Immature natural killer cell (primary cell): ENCODE measurements at regions not wholly inside any gene's neighbourhood (a gene's known extent, or its start where the extent isn't known, plus 50 kb on each side); places are given as distances from the start of the nearest gene placed in this dataset.

Source experiments
- DNase-seq, 3 donors: peaks; one replicate each; pipeline ENCODE4 v3.0.0; 2022; ENCODE audit warnings: mixed read lengths in 1 of 3
- H3K27ac Mint-ChIP-seq, 6 donors: one replicate each; pipeline ENCODE4 v1.8.0; 2020; ENCODE audit warnings: mixed read lengths in 6 of 6, mild to moderate bottlenecking in 5 of 6, inconsistent platforms in 4 of 6, moderate library complexity in 3 of 6
- H3K27me3 Mint-ChIP-seq, 3 donors: one replicate each; pipeline ENCODE4 v1.8.0; 2020 to 2021; ENCODE audit warnings: low read depth in 3 of 3, mild to moderate bottlenecking in 3 of 3, mixed read lengths in 3 of 3, moderate library complexity in 3 of 3, inconsistent platforms in 1 of 3
- H3K36me3 Mint-ChIP-seq, 3 donors: one replicate each; pipeline ENCODE4 v1.8.0; 2020; ENCODE audit warnings: mixed read lengths in 3 of 3, inconsistent platforms in 2 of 3, mild to moderate bottlenecking in 2 of 3
- H3K4me1 Mint-ChIP-seq, 2 donors: one replicate each; pipeline ENCODE4 v1.8.0; 2020; ENCODE audit warnings: inconsistent platforms in 2 of 2, mild to moderate bottlenecking in 2 of 2, mixed read lengths in 2 of 2, moderate library complexity in 1 of 2
- H3K4me3 Mint-ChIP-seq, 5 donors: one replicate each; pipeline ENCODE4 v1.8.0; 2020; ENCODE audit warnings: mild to moderate bottlenecking in 5 of 5, mixed read lengths in 5 of 5, inconsistent platforms in 3 of 5, moderate library complexity in 3 of 5
- H3K9me3 Mint-ChIP-seq, 6 donors: one replicate each; pipeline ENCODE4 v1.8.0; 2020; ENCODE audit warnings: mild to moderate bottlenecking in 6 of 6, mixed read lengths in 6 of 6, inconsistent platforms in 4 of 6, moderate library complexity in 3 of 6

GRCh38 chr4:81620442-81620841, 148.7 kb upstream of the RASGEF1B start:
- H3K27me3 Mint-ChIP-seq = peaks cover 0 to 5% (median 0%) of the 10 kb centered on the region in 3 donors
- H3K4me3 Mint-ChIP-seq = no peak overlapping the region
- DNase-seq = no peak
- peaks cover 0 to 4% (median 0%) of the 10 kb centered on the region in 3 donors for H3K36me3 Mint-ChIP-seq
- H3K9me3 Mint-ChIP-seq = no peaks in the 10 kb centered on the region
- H3K27ac Mint-ChIP-seq = no peak overlapping the region
- H3K4me1 Mint-ChIP-seq = no peaks in the 10 kb centered on the region

- DNase-seq = no peak
- H3K4me1 Mint-ChIP-seq = no peaks in the 10 kb centered on the region
- H3K36me3 Mint-ChIP-seq = peaks cover 0 to 4% (median 0%) of the 10 kb centered on the region in 3 donors
- no peaks in the 10 kb centered on the region for H3K9me3 Mint-ChIP-seq
- no peak overlapping the region for H3K4me3 Mint-ChIP-seq
- H3K27ac Mint-ChIP-seq = no peak overlapping the region
- peaks cover 0 to 2% (median 0%) of the 10 kb centered on the region in 3 donors for H3K27me3 Mint-ChIP-seq
Measured at GRCh38 chr4:81617545-81617944, 145.8 kb upstream of the RASGEF1B start.

- Mint-ChIP-seq H3K4me1 (peaks cover 3 to 9% of the 10 kb centered on the region in 2 donors), H3K4me3 (no peak overlapping the region), H3K27ac (no peak overlapping the region), H3K9me3 (peaks cover 0 to 2% (median 0%) of the 10 kb centered on the region in 6 donors), H3K36me3 (no peaks in the 10 kb centered on the region), H3K27me3 (peaks cover 0 to 4% (median 2%) of the 10 kb centered on the region in 3 donors)
- no peak for DNase-seq
Measured at GRCh38 chr4:81611221-81611620, 139.5 kb upstream of the RASGEF1B start.

GRCh38 chr4:81609844-81610243, 138.1 kb upstream of the RASGEF1B start:
- no peak for DNase-seq
- peaks cover 0 to 2% (median 0%) of the 10 kb centered on the region in 6 donors for H3K9me3 Mint-ChIP-seq
- no peak overlapping the region for H3K4me3 Mint-ChIP-seq
- H3K27ac Mint-ChIP-seq = no peak overlapping the region
- H3K27me3 Mint-ChIP-seq = peaks cover 0 to 4% (median 2%) of the 10 kb centered on the region in 3 donors
- H3K36me3 Mint-ChIP-seq = no peaks in the 10 kb centered on the region
- peaks cover 3 to 9% of the 10 kb centered on the region in 2 donors for H3K4me1 Mint-ChIP-seq

- no peaks in the 10 kb centered on the region for H3K36me3 Mint-ChIP-seq
- no peak overlapping the region for H3K27ac Mint-ChIP-seq
- H3K4me3 Mint-ChIP-seq = no peak overlapping the region
- H3K9me3 Mint-ChIP-seq = peaks cover 0 to 2% (median 0%) of the 10 kb centered on the region in 6 donors
- H3K27me3 Mint-ChIP-seq = peaks cover 0 to 4% (median 2%) of the 10 kb centered on the region in 3 donors
- peaks cover 3 to 9% of the 10 kb centered on the region in 2 donors for H3K4me1 Mint-ChIP-seq
- no peak for DNase-seq
Measured at GRCh38 chr4:81607950-81608349, 136.2 kb upstream of the RASGEF1B start.

GRCh38 chr4:81606801-81607501, 135.2 kb upstream of the RASGEF1B start:
- no peak for DNase-seq
- Mint-ChIP-seq H3K27ac (no peak overlapping the region), H3K4me3 (no peak overlapping the region), H3K4me1 (peaks cover 3 to 9% of the 10 kb centered on the region in 2 donors), H3K36me3 (no peaks in the 10 kb centered on the region), H3K9me3 (peaks cover 0 to 2% (median 0%) of the 10 kb centered on the region in 6 donors), H3K27me3 (peaks cover 0 to 4% (median 2%) of the 10 kb centered on the region in 3 donors)

GRCh38 chr4:81606166-81606565, 134.5 kb upstream of the RASGEF1B start:
- H3K27me3 Mint-ChIP-seq = peaks cover 0 to 4% (median 2%) of the 10 kb centered on the region in 3 donors
- H3K36me3 Mint-ChIP-seq = no peaks in the 10 kb centered on the region
- peaks cover 3 to 9% of the 10 kb centered on the region in 2 donors for H3K4me1 Mint-ChIP-seq
- peaks cover 0 to 2% (median 0%) of the 10 kb centered on the region in 6 donors for H3K9me3 Mint-ChIP-seq
- no peak overlapping the region for H3K27ac Mint-ChIP-seq
- DNase-seq = no peak
- H3K4me3 Mint-ChIP-seq = no peak overlapping the region

GRCh38 chr4:81605271-81605670, 133.6 kb upstream of the RASGEF1B start:
- Mint-ChIP-seq H3K4me1 (peaks cover 3 to 9% of the 10 kb centered on the region in 2 donors), H3K27me3 (peaks cover under 1 to 4% (median 2%) of the 10 kb centered on the region in 3 donors), H3K36me3 (no peaks in the 10 kb centered on the region), H3K4me3 (no peak overlapping the region), H3K9me3 (peaks cover 0 to under 1% (median 0%) of the 10 kb centered on the region in 6 donors), H3K27ac (no peak overlapping the region)
- DNase-seq = no peak

- peaks cover 3 to 9% of the 10 kb centered on the region in 2 donors for H3K4me1 Mint-ChIP-seq
Measured at GRCh38 chr4:81604683-81605218, 133.0 kb upstream of the RASGEF1B start.

GRCh38 chr4:81602854-81603253, 131.1 kb upstream of the RASGEF1B start:
- no peak for DNase-seq
- peaks cover 3 to 9% of the 10 kb centered on the region in 2 donors for H3K4me1 Mint-ChIP-seq
- H3K27ac Mint-ChIP-seq = no peak overlapping the region
- no peaks in the 10 kb centered on the region for H3K36me3 Mint-ChIP-seq
- H3K4me3 Mint-ChIP-seq = no peak overlapping the region
- peaks cover 0 to 5% (median 0%) of the 10 kb centered on the region in 3 donors for H3K27me3 Mint-ChIP-seq
- H3K9me3 Mint-ChIP-seq = no peaks in the 10 kb centered on the region

More at GRCh38 chr4:81604683-81605218, 133.0 kb upstream of the RASGEF1B start:
- Mint-ChIP-seq H3K4me3 (no peak overlapping the region), H3K36me3 (no peaks in the 10 kb centered on the region), H3K9me3 (no peaks in the 10 kb centered on the region), H3K27ac (no peak overlapping the region), H3K27me3 (peaks cover 0 to 3% (median 2%) of the 10 kb centered on the region in 3 donors)
- no peak for DNase-seq

GRCh38 chr4:81601358-81601694, 129.6 kb upstream of the RASGEF1B start:
- Mint-ChIP-seq H3K27ac (no peak overlapping the region), H3K9me3 (no peaks in the 10 kb centered on the region), H3K4me3 (no peak overlapping the region), H3K27me3 (peaks cover 0 to 5% (median 0%) of the 10 kb centered on the region in 3 donors), H3K4me1 (no peaks in the 10 kb centered on the region), H3K36me3 (no peaks in the 10 kb centered on the region)
- no peak for DNase-seq

- Mint-ChIP-seq H3K27me3 (peaks cover 0 to 5% (median 0%) of the 10 kb centered on the region in 3 donors), H3K4me1 (no peaks in the 10 kb centered on the region), H3K9me3 (no peaks in the 10 kb centered on the region), H3K4me3 (no peak overlapping the region), H3K27ac (no peak overlapping the region), H3K36me3 (no peaks in the 10 kb centered on the region)
- DNase-seq = no peak
Measured at GRCh38 chr4:81600520-81601357, 129.0 kb upstream of the RASGEF1B start.

GRCh38 chr4:81599742-81600380, 128.2 kb upstream of the RASGEF1B start:
- H3K4me3 Mint-ChIP-seq = no peak overlapping the region
- H3K9me3 Mint-ChIP-seq = no peaks in the 10 kb centered on the region
- H3K27ac Mint-ChIP-seq = no peak overlapping the region
- H3K27me3 Mint-ChIP-seq = peaks cover 0 to 5% (median 0%) of the 10 kb centered on the region in 3 donors
- H3K36me3 Mint-ChIP-seq = no peaks in the 10 kb centered on the region
- no peak for DNase-seq
- H3K4me1 Mint-ChIP-seq = no peaks in the 10 kb centered on the region
